ENCODE measurements at regions not wholly inside any gene's neighbourhood (a gene's known extent, or its start where the extent isn't known, plus 50 kb on each side); places are given as distances from the start of the nearest gene placed in this dataset.
"Not testable (repeated sequence)": the region's sequence is repeated elsewhere in the genome, so short reads cannot be mapped to it uniquely, and the experiment has no call there.

DNA sequence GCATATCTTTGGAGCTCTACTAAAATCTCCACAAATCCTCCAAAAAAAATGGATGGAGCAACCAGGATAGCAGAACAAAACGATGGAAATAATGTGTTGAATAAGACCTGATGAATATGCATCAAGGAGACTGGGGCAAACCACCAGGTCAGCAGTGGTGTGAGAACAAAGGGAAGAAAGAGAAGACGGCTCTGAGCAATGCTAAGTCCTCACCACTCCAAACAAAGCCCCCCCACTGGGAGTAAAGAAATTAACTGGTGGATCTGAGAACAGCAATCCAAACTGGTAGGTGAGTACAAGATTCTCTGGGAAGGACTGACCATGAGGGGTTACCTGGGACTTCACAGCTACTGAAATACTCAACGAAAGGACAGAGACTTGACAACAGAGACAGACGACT lies 977.3 kb downstream of the TBL1XR1 start:
- in situ Hi-C loops (cut with HindIII; ENCODE audit: low pct_ligation_motif_present, low pct_unique_long_range_greater_than_20kb, low sequenced_read_pairs), result no loop called here
- DNase-seq, result no peak

DNA sequence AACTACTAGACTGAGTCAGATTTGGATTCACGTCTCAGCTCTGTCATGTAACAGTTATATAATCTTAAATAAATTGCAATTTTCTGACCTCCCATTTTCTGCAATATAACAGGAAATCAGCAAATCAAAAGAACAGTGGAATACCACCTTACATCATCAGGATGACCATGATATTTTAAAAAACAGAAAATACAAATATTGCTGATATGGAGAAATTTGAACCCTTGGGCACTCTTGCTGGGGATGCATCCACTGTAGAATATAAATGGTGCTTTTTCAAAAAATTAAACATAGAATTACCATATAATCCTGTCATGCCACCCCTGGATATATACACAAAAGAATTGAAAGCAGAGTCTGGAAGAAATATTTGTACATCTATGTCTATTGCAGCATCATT lies 982.5 kb downstream of the TBL1XR1 start:
- in situ Hi-C loops (cut with HindIII; ENCODE audit: low pct_ligation_motif_present, low pct_unique_long_range_greater_than_20kb, low sequenced_read_pairs), result no loop called here
- DNase-seq, result no peak

DNA sequence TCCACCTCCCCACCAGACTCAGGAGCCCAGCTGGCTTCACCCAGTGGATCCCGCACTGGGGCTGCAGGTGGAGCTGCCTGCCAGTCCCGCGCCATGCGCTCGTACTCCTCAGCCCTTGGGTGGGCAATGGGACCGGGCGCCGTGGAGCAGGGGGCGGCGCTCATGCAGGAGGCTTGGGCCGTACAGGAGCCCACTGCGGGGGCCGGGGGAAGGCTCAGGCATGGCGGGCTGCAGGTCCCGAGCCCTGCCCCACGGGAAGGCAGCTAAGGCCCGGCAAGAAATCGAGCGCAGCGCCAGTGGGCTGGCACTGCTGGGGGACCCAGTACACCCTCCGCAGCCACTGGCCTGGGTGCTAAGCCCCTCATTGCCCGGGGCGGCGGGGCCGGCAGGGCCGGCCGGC lies 984.0 kb downstream of the TBL1XR1 start:
- in situ Hi-C loops (cut with HindIII; ENCODE audit: low pct_ligation_motif_present, low pct_unique_long_range_greater_than_20kb, low sequenced_read_pairs); DNase-seq: not testable (repeated sequence)

DNA sequence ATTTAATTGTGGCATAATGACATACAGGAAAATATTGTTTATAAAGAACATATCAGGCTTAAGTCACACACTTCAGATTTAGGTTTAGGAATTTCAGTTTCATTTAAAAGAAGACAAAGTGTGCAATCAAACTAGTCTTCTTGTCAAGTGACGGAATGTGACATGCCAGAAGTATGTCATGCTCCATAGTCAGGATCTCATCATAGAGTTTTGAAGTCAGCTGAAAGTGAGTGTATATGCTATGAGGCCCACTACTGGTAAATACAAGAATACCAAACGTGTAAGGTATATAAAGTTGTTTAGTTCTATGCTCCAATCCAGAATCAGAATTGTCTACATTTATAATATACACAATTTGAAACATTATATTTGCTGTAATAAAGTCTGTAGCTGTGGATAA lies 988.4 kb downstream of the TBL1XR1 start:
- DNase-seq, result no peak
- in situ Hi-C loops (cut with HindIII; ENCODE audit: low pct_ligation_motif_present, low pct_unique_long_range_greater_than_20kb, low sequenced_read_pairs), result no loop called here

DNA sequence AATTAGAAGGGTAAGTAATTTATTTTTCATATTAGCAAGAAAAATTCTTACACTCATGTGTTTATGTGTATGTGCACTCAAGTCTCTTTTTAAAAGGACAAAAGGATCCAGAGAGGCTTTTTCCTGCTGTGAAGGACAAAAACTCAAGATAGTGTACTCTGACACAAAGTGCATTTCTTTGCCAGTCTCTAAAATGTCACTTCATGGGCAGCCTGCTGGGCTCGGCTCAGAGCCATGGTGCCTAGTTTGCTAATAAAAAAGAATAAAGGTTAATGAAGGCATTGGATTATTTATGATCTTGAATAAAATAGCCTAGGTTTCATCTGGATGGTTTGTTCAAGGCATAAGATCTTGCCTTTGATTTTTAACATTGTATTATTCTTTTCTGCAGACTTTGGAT lies 989.0 kb downstream of the TBL1XR1 start:
- no peak for DNase-seq
- in situ Hi-C loops (cut with HindIII; ENCODE audit: low pct_ligation_motif_present, low pct_unique_long_range_greater_than_20kb, low sequenced_read_pairs), result no loop called here

DNA sequence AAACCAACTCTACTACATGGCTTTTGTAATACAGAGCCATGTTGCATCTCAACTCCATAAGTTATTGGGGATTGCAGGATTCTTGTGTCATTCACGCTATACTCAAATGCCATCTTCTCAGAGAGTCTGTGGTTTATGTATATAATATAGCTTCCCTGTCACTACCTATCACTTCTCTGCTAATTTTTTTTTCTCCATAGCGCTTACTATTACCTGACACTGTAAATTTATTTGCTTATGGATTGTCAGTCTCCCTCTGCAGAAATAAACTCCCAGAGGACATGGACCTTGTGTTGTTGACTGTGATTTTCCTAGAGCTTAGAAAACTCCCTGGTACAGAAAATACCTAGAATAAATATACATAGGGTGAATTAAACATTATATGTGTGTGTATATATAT lies 990.5 kb downstream of the TBL1XR1 start:
- no peak for DNase-seq
- in situ Hi-C loops (cut with HindIII; ENCODE audit: low pct_ligation_motif_present, low pct_unique_long_range_greater_than_20kb, low sequenced_read_pairs), result no loop called here

DNA sequence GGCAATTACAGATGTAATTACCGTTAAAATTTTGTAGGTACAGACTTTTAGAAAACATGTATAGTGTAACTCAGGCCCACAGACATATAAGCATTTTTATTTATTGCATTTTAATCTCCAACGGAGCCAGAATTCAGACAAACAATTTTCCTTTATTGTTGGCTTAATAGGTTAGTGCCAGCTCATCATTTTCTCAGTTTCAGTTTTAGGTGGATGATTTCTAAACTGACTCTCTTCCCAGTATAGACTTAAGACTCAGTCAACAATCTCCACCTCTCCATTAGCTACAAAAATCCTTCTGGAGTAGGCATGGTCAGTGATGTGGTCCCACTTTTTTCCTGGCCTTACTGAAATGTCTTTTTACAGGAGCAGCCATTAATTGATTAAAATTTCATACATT lies 994.6 kb downstream of the TBL1XR1 start:
- no peak for DNase-seq
- in situ Hi-C loops (cut with HindIII; ENCODE audit: low pct_ligation_motif_present, low pct_unique_long_range_greater_than_20kb, low sequenced_read_pairs), result no loop called here

DNA sequence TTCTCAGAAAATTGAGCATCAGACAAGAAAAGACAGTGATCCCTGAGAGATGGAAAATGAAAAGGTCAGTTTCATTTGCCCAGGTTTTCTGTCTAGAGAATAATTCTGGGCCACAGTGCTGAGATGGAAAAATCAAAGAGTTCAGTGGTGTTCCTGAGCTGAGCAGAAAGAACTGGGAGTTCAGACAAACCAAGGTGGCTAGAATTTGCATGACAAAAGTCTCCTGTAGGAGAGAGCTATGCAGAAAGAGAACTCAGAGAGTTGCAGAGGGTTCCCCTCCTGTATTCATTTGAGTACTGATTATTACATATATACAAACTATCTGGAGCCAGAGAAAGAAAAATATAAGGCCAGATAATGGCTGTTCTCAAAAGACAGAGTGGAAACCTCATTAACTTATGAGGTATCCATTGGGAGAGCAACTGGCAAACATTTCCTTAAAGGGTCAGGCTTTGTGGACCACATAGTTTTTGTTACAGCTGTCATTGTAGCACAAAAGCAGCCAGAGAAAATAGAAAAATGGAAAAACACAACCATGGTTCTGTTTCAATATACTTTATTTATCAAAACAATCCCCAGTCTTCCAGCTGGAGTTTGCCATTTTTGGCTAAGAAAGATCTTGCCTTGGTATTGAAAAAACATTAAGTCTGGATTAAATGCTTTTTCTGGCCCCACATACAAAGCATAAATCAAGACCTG lies 1004.1 kb downstream of the TBL1XR1 start:
- in situ Hi-C loops (cut with HindIII; ENCODE audit: low pct_ligation_motif_present, low pct_unique_long_range_greater_than_20kb, low sequenced_read_pairs), result no loop called here
- DNase-seq, result no peak

DNA sequence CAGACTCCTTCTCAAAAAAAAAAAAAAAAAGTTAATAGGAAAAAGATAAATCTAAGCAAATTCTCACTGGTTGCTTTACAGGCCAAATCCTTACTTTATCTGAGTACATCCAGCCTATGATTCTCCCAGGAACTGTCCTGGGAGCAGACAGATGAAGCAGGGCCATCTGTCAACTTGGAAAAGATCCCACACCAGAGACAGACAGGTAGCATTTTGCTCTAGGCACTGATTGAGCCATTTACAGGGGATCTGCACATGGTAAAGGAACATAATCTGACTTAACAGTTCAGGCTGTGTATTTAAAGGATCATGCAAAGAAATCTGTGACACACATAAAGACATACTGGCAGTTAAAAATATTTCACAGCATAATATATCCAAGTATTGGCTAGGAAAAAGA lies 1006.5 kb downstream of the TBL1XR1 start:
- DNase-seq, result no peak
- in situ Hi-C loops (cut with HindIII; ENCODE audit: low pct_ligation_motif_present, low pct_unique_long_range_greater_than_20kb, low sequenced_read_pairs), result no loop called here

DNA sequence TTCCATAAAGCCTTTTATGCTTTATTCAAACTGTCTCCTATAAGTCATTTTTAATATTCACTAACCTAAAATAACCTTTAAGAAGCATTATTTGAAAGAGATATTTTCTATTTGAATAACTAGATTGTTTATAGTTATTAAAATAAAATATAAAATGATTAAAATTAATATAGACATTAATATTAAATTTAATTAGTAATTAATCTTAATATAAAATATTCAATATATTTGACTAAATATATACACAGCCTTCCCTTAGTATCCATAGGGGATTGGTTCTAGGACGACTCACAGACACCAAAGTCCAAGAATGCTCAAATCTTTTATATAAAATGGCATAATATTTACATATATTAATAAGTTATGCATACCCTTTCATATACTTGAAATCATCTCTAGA lies 1014.1 kb downstream of the TBL1XR1 start:
- in situ Hi-C loops (cut with HindIII; ENCODE audit: low pct_ligation_motif_present, low pct_unique_long_range_greater_than_20kb, low sequenced_read_pairs), result no loop called here
- DNase-seq, result no peak

DNA sequence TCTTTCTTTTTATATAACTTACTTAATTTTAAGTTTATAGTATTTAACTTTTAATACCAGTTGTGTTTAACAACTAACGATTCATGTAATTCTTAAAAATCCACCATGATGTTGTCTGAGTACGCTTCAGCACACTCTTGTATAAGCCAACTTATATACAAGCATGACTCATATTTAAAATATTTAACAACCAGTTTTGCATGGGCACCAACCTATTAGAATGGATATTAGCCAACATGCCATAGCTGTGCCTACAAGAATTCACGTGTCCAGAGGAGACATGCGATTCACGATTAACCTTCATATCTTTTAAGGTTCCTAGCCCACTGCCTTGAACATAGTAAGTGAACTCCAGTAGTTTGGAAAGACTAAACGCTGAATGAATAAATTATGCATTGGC lies 1023.2 kb downstream of the TBL1XR1 start:
- in situ Hi-C loops (cut with HindIII; ENCODE audit: low pct_ligation_motif_present, low pct_unique_long_range_greater_than_20kb, low sequenced_read_pairs), result no loop called here
- no peak for DNase-seq

DNA sequence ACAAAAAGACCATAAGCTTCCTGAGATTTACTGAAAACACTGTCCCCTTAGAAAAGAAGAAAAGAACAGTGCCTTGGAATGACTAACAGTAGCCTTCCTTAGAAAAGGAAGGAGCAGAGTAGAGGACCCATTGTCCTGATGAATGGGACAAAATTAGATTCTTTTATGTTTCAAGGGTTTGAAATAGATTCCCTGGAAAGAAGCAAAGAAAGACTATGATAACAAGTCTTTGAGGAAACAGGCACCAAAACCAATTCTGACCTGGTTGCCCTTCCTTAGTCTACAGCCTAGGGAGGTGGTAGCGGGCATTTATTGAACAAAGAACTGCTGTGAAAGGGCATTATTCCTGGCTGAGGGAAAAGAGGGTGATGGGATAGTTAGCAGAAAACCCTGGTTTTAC lies 1024.8 kb downstream of the TBL1XR1 start:
- DNase-seq, result no peak

DNA sequence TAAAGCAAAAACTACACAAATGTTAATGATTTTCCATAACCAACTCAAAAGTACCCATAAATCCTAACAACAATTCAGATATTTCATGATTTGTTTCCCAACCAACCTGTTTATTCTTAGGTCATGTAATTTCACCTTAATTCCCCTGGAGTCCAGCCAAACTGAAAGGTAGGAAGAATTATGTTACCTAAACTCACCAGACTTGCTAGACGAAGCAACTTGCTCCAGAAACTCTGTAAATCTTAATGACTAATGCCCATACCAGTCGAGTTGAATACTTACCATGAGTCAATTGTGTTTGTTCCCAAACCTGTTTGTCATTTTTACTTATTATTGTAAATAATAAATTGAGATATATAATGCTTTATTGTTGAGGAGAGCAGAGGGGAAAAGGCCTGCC lies 1030.0 kb downstream of the TBL1XR1 start:
- no peak for DNase-seq
- in situ Hi-C loops (cut with HindIII; ENCODE audit: low pct_ligation_motif_present, low pct_unique_long_range_greater_than_20kb, low sequenced_read_pairs), result no loop called here

More for the DNA sequence above, 1024.8 kb downstream of the TBL1XR1 start:
- in situ Hi-C loops (cut with HindIII; ENCODE audit: low pct_ligation_motif_present, low pct_unique_long_range_greater_than_20kb, low sequenced_read_pairs), result no loop called here

DNA sequence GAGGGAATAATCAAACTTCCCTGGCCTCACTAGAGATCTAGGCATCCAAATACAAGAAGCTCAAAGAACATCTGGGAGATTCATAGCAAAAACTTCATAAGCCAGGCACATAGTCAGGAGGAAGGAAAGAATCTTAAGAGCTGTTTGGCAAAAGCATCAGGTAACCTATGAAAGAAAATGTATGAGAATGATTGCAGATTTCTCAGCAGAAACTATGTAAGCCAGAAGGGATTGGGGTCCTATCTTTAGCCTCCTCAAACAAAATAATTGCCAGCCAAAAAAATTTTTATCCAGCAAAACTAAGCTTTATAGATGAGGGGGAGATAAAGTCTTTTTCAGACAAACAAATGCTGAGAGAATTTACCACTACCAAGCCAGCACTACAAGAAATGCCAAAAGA lies 1036.3 kb downstream of the TBL1XR1 start:
- in situ Hi-C loops (cut with HindIII; ENCODE audit: low pct_ligation_motif_present, low pct_unique_long_range_greater_than_20kb, low sequenced_read_pairs), result no loop called here

DNA sequence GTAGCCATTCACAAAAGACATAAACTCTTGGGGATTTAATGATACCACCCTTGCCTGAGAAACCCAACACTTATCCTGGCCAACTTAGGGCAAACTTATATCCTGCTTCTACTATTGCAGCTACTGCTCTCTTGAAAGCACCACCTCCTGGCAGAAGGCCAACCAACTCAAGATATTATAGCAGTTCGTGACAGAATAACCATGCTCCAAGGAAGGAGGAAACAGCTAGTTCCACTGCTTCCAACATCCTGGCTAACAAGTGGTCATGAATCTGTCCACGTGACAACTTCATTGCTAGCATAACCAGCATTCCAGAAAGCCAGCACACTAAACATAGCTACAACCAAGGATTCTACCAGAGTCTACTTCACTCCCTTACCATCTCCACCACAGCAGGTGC lies 1037.5 kb downstream of the TBL1XR1 start:
- in situ Hi-C loops (cut with HindIII; ENCODE audit: low pct_ligation_motif_present, low pct_unique_long_range_greater_than_20kb, low sequenced_read_pairs), result no loop called here
- DNase-seq, result no peak

More for the DNA sequence above, 1036.3 kb downstream of the TBL1XR1 start:
- DNase-seq, result no peak

DNA sequence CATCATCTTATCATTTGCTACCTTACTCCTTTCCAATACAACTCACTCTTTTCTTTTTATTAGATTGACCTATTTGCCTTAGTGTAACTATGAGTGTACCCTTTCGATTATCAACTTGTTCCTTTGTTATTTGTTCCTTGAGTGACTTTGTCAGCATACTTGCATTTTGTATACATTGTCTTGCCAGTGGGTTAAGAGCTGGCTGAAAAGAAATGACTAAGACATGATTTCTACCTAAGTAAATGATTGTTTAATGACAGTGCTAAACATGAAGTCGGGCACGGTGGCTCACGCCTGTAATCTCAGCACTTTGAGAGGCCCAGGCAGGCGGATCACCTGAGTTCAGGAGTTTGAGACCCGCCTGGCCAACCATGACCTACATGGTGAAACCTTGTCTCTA lies 1042.3 kb downstream of the TBL1XR1 start:
- in situ Hi-C loops (cut with HindIII; ENCODE audit: low pct_ligation_motif_present, low pct_unique_long_range_greater_than_20kb, low sequenced_read_pairs), result no loop called here
- no peak for DNase-seq

DNA sequence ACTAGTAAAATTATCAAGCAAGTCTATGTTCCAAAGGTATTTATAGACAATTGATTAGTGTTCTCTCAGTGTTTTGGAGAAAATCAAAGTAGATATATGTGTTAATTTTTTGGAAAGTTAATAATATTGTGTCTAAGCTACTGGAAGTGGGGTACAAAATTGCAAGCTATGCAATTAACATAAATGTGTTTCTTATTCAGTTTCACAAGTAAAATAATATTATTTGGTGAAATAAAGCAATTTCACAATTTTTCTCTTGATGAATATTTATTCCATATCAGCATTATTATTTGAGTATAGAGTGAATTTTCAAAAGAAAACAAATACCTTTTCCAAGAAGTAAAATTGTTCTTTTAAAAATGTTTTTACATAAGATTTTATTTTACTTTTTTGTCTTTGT lies 1047.7 kb downstream of the TBL1XR1 start:
- no peak for DNase-seq
- in situ Hi-C loops (cut with HindIII; ENCODE audit: low pct_ligation_motif_present, low pct_unique_long_range_greater_than_20kb, low sequenced_read_pairs), result no loop called here

DNA sequence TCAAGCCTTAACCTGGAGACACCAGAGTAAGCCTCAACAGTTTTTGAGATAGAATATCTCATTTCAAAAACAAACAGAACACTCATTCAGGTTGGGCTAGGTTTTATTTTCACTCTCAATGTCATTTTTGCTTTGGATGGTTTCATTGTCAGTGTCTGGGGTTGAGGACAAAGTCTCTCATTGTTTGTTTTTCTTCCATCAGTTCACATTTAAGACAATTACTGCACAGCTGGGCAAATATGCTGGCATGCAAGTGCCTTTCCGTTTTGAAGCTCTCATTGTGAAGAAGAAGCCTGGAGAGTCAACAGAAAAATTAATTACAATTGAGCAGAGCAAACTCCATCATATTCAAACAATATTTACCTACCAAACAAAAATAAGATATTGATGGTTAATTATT lies 1050.0 kb downstream of the TBL1XR1 start:
- no peak for DNase-seq
- in situ Hi-C loops (cut with HindIII; ENCODE audit: low pct_ligation_motif_present, low pct_unique_long_range_greater_than_20kb, low sequenced_read_pairs), result no loop called here

DNA sequence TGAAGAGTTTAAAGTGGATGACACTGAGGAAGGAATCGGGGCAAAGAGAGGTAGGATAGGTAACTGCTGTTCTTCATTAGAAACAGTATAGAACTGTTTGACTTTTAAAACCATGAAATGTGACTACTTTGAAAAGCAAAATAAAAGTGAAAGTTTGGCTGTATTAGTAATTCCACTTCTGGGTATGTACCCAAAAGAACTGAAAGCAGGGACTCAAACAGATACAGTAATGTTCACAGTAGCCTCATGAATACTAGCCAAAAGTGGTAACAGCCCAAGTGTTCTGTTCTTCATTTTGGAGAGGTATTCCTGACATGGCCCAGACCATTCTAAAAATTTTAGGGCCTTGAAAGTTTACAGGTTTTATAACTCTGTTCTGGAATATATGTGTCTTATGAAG lies 1055.4 kb downstream of the TBL1XR1 start:
- DNase-seq, result no peak
- in situ Hi-C loops (cut with HindIII; ENCODE audit: low pct_ligation_motif_present, low pct_unique_long_range_greater_than_20kb, low sequenced_read_pairs), result no loop called here

DNA sequence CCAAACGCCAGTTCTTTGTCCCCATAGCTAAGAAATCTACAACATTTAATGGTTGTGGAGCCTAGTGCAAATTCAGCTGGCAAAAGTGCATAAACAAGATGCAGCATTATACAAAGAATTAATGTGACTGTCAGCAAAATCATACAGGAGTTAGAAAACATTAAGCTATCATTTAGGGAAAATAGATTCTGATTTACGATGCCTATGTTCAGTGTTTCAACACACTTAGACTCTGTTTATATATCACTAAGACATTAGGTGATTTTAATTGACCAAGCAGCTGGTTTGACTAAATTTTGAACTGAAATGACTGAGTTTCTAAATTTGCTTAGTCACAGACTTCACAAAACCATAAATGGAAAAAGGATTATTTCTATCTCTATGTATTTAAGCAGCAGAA lies 1076.8 kb downstream of the TBL1XR1 start:
- DNase-seq, result no peak
- in situ Hi-C loops (cut with HindIII; ENCODE audit: low pct_ligation_motif_present, low pct_unique_long_range_greater_than_20kb, low sequenced_read_pairs), result no loop called here

DNA sequence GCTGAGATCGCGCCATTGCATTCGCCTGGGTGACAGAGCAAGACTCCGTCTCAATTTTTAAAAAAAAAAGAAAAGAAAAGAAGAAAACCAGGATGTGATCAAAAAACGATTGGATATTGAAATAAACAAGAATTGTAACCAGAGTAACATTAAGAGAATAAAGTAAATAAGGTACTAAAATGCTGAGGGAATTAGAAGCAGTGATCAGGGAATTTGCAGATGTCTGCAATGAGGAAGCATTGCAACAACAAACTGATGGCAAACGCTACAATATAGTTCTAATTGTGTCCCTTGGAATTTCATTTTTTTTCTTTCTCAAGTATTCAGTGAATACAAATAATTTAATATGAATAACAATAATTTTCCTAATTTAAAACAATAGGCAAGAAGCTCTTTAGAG lies 1077.5 kb downstream of the TBL1XR1 start:
- in situ Hi-C loops (cut with HindIII; ENCODE audit: low pct_ligation_motif_present, low pct_unique_long_range_greater_than_20kb, low sequenced_read_pairs), result no loop called here
- DNase-seq, result no peak
